T-helper 2 cell (primary cell): ENCODE measurements at regions not wholly inside any gene's neighbourhood (a gene's known extent, or its start where the extent isn't known, plus 50 kb on each side); places are given as distances from the start of the nearest gene placed in this dataset.
"Not testable (repeated sequence)": the region's sequence is repeated elsewhere in the genome, so short reads cannot be mapped to it uniquely, and the experiment has no call there.

ENCODE experiments used
- DNase-seq, 5 experiments: peaks; one replicate each; pipeline versions ENCODE4 v3.0.0 to v3.0.0-alpha.2; 2012 to 2022

- DNase-seq = peak in 1 of 5 experiments; percentile 37
These were observed 52.4 kb downstream of the ELAPOR2 start for GRCh38 chr7:87007038-87007437.

GRCh38 chr7:87004956-87005355 lies 54.5 kb downstream of the ELAPOR2 start:
- DNase-seq = no peak

DNA sequence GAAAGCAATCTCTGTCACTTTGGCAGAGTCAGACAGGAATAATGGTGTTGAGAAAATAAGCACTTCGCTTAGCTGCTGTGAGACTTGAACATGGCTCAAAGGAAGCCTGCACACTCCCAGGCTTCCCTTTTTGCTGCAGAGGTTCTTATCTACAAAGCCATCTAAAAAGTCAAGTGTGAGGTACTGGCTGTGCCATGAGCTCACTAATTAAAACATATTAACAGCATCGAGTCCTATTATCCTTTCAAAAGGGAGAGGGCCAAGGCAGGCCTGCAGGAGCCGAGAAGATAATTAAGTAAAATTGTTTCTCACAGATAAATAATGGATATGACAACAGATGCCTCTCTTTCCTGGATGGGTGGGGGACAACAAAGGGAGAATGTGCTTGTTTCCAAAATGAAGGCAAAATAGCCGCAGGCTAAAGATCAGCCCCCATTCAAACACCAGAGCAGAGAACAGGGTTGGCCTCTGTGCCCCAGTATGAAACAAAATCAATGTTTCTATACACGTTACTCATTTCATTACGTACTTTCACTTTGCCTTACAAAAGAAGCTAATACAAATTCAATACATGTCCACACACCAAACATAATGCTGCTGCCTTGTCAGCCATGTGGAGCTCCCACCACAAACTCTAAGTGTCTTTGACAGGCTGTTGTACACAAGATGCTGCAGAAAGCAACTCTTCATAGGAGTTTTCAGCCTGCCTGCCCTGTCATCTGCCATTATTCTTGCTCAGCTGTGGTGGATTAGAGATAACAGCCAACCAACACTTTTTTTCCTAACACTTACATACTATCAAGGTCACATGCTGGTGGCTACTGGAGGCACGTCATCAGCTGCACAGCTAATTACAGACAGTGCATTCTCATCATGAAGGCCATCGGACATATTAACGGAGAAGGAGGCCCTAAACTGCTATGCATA lies 55.3 kb downstream of the ELAPOR2 start:
- DNase-seq = peak in 1 of 5 experiments; percentile 63

DNA sequence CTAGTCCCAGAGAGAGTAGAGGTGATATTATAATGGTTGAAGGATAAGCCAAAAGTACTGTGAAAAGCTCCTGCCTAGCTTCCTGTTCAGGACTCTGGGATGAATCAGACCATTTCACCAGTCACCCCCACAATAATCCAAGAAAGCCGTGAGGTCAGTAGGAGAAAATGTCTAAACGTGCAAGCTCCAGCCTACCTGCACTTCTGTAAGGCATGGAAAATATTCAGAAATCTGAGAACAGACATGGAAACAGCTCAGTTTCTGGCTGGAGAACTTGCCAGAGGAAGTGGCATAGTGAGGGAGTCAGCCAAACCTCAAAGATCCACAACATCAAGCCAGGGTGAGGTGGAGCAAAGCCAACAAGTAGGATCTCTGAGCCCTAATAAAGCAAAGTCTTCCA lies 58.2 kb downstream of the ELAPOR2 start:
- no peak for DNase-seq

GRCh38 chr7:87000344-87000743 lies 59.1 kb downstream of the ELAPOR2 start:
- DNase-seq = no peak

GRCh38 chr7:86999750-87000149 lies 59.7 kb downstream of the ELAPOR2 start:
- DNase-seq = no peak

DNA sequence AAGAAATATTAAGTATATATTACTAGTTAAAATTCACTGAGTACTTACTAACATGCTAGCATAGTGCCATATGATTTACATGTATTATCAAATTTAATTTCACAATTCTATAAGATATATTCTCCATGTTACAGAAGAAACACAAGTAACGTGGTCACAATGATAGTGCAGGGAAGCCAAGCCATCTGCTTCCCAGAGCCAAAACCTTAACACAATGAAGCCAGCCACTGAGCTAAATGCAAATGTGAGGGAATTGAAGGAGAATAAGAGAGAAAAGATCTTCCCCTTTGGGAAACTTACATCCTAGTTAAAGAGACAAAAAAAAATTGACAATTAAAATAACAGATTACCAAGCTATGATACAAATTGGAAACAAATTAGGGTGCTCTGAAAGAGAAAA lies 63.6 kb downstream of the ELAPOR2 start:
- DNase-seq = no peak

- no peak for DNase-seq
These were observed 64.3 kb downstream of the ELAPOR2 start for GRCh38 chr7:86995052-86995725.

GRCh38 chr7:86991771-86992191 lies 67.7 kb downstream of the ELAPOR2 start:
- DNase-seq = no peak

- DNase-seq = no peak
These were observed 68.2 kb downstream of the ELAPOR2 start for GRCh38 chr7:86991093-86991769.

- no peak for DNase-seq
These were observed 70.0 kb downstream of the ELAPOR2 start for GRCh38 chr7:86989407-86989806.

DNA sequence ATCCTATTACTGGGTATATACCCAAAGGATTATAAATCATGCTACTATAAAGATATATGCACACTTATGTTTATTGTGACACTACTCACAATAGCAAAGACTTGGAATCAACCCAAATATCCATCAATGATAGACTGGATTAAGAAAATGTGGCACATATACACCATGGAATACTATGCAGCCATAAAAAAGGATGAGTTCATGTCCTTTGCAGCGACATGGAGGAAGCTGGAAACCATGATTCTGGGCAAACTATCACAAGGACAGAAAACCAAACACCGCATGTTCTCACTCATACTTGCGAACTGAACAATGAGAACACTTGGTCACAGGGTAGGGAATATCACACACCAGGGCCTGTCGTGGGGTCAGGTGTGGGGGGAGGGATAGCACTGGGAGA lies 71.6 kb downstream of the ELAPOR2 start:
- DNase-seq = not testable (repeated sequence)

DNA sequence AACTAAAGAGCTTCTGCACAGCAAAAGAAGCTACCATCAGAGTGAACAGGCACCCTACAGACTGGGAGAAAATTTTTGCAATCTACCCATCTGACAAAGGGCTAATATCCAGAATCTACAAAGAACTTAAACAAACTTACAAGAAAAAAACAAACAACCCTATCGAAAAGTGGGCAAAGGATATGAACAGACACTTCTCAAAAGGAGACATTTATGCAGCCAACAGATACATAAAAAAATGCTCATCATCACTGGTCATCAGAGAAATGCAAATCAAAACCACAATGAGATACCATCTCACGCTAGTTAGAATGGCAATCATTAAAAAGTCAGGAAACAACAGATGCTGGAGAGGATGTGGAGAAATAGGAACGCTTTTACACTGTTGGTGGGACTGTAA lies 72.1 kb downstream of the ELAPOR2 start:
- DNase-seq = not testable (repeated sequence)

GRCh38 chr7:86985342-86985741 lies 74.1 kb downstream of the ELAPOR2 start:
- DNase-seq = not testable (repeated sequence)

DNA sequence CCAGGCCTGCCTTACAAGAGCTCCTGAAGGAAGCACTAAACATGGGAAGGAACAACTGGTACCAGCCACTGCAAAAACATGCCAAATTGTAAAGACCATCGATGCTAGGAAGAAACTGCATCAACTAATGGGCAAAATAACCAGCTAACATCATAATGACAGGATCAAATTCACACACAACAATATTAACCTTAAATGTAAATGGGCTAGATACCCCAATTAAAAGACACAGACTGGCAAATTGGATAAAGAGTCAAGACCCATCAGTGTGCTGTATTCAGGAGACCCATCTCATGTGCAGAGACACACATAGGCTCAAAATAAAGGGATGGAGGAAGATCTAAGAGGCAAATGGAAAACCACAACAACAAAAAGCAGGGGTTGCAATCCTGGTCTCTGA lies 75.8 kb downstream of the ELAPOR2 start:
- not testable (repeated sequence) for DNase-seq

DNA sequence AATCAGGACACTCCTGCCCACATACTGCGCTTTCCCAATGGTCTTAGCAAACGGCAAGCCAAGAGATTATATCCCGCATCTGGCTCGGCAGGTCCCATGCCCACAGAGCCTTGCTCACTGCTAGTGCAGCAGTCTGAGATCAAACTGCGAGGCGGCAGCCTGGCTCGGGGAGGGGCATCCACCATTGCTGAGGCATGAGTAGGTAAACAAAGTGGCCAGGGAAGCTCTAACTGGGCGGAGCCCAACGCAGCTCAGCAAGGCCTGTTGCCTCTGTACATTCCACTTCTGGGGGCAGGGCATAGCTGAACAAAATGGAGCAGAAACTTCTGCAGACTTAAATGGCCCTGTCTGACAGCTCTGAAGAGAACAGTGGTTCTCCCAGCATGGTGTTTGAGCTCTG lies 77.5 kb downstream of the ELAPOR2 start:
- not testable (repeated sequence) for DNase-seq

- no peak for DNase-seq
These were observed 78.3 kb downstream of the ELAPOR2 start for GRCh38 chr7:86981127-86981526.

GRCh38 chr7:86980223-86980622 lies 79.2 kb downstream of the ELAPOR2 start:
- no peak for DNase-seq

GRCh38 chr7:86978808-86979506 lies 80.5 kb downstream of the ELAPOR2 start:
- peak in 2 of 5 experiments; percentile 79 to 90 for DNase-seq

DNA sequence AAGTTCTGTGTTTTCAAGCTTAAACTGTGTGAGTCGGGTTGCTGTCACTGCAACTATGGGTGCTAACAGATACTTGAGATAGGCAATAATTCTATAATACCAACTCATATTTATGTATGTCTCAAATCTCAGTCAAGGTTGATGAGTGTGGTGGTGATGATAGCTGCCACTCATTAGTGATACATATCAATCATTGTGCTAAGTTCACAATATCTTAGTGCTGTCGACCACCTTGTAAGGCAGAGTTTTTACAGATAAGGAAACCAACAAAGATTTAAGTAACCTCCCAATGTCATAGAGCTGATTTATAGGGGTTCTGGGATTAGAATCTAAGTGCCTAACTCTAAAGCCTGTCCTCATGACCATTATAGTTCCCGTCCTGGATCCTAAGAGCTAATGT lies 82.5 kb downstream of the ELAPOR2 start:
- DNase-seq = no peak

DNA sequence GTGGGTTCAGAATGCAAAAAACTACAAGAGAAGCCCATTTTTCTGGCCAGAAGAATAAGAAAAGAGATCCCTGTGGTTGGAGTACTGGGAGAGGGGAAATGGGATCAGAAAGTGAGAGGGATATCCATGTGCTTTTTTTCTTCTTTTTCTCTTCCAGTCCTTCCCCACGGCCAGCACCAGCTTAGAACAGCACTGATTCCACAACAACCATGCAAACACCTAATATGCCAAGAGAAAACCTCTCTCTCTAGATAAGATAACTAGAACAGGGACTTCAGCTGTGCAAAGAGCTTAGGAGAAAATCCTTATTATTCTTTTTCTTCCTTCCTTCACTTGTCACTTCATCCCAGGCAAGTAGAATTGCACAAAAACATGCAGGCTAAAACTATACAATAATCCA lies 83.5 kb downstream of the ELAPOR2 start:
- DNase-seq = no peak

GRCh38 chr7:86975449-86975848 lies 84.0 kb downstream of the ELAPOR2 start:
- DNase-seq = no peak

DNA sequence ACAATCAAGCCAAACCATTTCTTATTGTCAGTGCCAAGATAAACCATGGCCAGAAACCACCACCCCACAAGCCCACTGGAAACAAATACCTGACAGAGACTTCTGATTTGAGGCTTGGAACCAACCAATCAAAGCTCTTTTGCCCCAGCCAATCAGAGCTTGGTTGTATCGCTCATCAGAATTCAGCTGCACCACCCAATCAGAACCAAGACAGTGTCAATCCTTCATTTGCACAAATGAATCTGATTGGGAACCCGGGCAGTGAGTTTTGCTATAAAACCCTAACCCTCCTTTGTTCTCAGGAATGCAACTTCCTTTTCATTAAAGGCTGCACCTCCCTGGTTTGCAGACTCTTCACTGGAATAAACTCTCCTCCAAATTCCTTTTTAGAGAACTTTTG lies 87.4 kb downstream of the ELAPOR2 start:
- no peak for DNase-seq
